HEK293 (cell line): ENCODE measurements at regions not wholly inside any gene's neighbourhood (a gene's known extent, or its start where the extent isn't known, plus 50 kb on each side); places are given as distances from the start of the nearest gene placed in this dataset.

ENCODE experiments used
- CTCF ChIA-PET: fragments of 350-600 bp; formaldehyde crosslinking; extraction: SDS; loops from one replicate; lab custom pipeline; 2021; ENCODE audit warnings: antibody characterized with exemption; lab: Yijun Ruan, JAX
- POLR2A ChIA-PET: fragments of 300-600 bp; formaldehyde crosslinking; extraction: SDS; loops from one replicate; lab custom pipeline; 2020; ENCODE audit warnings: antibody characterized with exemption, inconsistent platforms; lab: Yijun Ruan, JAX
- H3K27ac ChIP-seq: fragments of 200-500 bp; sonication (Bioruptor generic); 2 replicates; pipeline ENCODE4 v1.5.1; 2014; ENCODE audit warnings: low read depth, low read length, control low read depth, inconsistent platforms; ENCODE audit errors: extremely low read depth
- H3K36me3 ChIP-seq, 2 experiments: fragments of 200-500 bp in 1 of 2; sonication (Bioruptor generic) in 1 of 2; 1 replicate in 1 of 2; 2 replicates in 1 of 2; pipeline ENCODE4 v1.5.1; 2014 to 2017; ENCODE audit warnings: inconsistent platforms in 2 of 2, low read length in 2 of 2; ENCODE audit not compliant: control insufficient read depth in 2 of 2, insufficient read depth in 1 of 2
- H3K4me1 ChIP-seq: fragments of 200-500 bp; sonication (Bioruptor generic); 2 replicates; pipeline ENCODE4 v1.5.1; 2014; ENCODE audit warnings: mild to moderate bottlenecking, low read length, inconsistent platforms; ENCODE audit not compliant: control insufficient read depth, insufficient read depth
- H3K4me3 ChIP-seq: 2 replicates; pipeline ENCODE4 v1.5.1; 2011; ENCODE audit warnings: low read depth, mild to moderate bottlenecking, control low read depth, low read length, moderate library complexity
- H3K9me3 ChIP-seq: fragments of 200-500 bp; sonication (Bioruptor generic); 2 replicates; pipeline ENCODE4 v1.5.1; 2014; ENCODE audit warnings: low read depth, low read length, inconsistent platforms; ENCODE audit not compliant: control insufficient read depth, insufficient read depth
- AEBP2 ChIP-seq: fragments of 450-650 bp; formaldehyde crosslinking; IDR thresholded peaks from 2 replicates; pipeline ENCODE4 v1.5.1; 2016; ENCODE audit warnings: missing biosample characterization, missing genetic modification characterization, borderline replicate concordance
- BCL11B ChIP-seq: fragments of 450-650 bp; formaldehyde crosslinking; IDR thresholded peaks from 2 replicates; pipeline ENCODE4 v1.5.1; 2016; ENCODE audit warnings: low read depth, missing biosample characterization, missing genetic modification characterization
- BCL6B ChIP-seq: fragments of 450-650 bp; formaldehyde crosslinking; IDR thresholded peaks from 2 replicates; pipeline ENCODE4 v1.5.1; 2017; ENCODE audit warnings: missing biosample characterization, missing genetic modification characterization
- GLI2 ChIP-seq: fragments of 450-650 bp; formaldehyde crosslinking; IDR thresholded peaks from 2 replicates; pipeline ENCODE4; 2017; ENCODE audit warnings: missing biosample characterization, missing genetic modification characterization, low read depth, borderline replicate concordance
- HOXA7 ChIP-seq: sonication (generic); formaldehyde crosslinking; IDR thresholded peaks from 2 replicates; pipeline ENCODE4 v1.8.1; 2022; ENCODE audit warnings: missing genetic modification reagents, borderline replicate concordance
- HOXC10 ChIP-seq: sonication (generic); formaldehyde crosslinking; IDR thresholded peaks from 2 replicates; pipeline ENCODE4 v1.8.1; 2023; ENCODE audit warnings: mild to moderate bottlenecking, missing genetic modification reagents
- KLF8 ChIP-seq: fragments of 450-650 bp; formaldehyde crosslinking; IDR thresholded peaks from 2 replicates; pipeline ENCODE4 v1.5.1; 2016; ENCODE audit warnings: missing biosample characterization, missing genetic modification characterization
- MEIS1 ChIP-seq: sonication (generic); formaldehyde crosslinking; IDR thresholded peaks from 2 replicates; pipeline ENCODE4 v1.8.1; 2022; ENCODE audit warnings: missing genetic modification reagents, mild to moderate bottlenecking, borderline replicate concordance
- OSR2 ChIP-seq: fragments of 450-650 bp; formaldehyde crosslinking; IDR thresholded peaks from 2 replicates; pipeline ENCODE4 v1.5.1; 2016; ENCODE audit warnings: missing biosample characterization, missing genetic modification characterization
- PBX3 ChIP-seq: sonication (generic); formaldehyde crosslinking; IDR thresholded peaks from 2 replicates; pipeline ENCODE4 v1.8.1; 2022; ENCODE audit warnings: mild to moderate bottlenecking, moderate library complexity, missing genetic modification reagents
- RBAK ChIP-seq: fragments of 450-650 bp; formaldehyde crosslinking; IDR thresholded peaks from 2 replicates; pipeline ENCODE4 v1.5.1; 2016; ENCODE audit warnings: missing biosample characterization, missing genetic modification characterization
- SP3 ChIP-seq: fragments of 450-650 bp; formaldehyde crosslinking; IDR thresholded peaks from 2 replicates; pipeline ENCODE4 v1.5.1; 2016; ENCODE audit warnings: missing biosample characterization, missing genetic modification characterization
- SP7 ChIP-seq: fragments of 450-650 bp; formaldehyde crosslinking; IDR thresholded peaks from 2 replicates; pipeline ENCODE4 v1.5.1; 2016; ENCODE audit warnings: missing biosample characterization, missing genetic modification characterization
- YY1 ChIP-seq: fragments of 450-650 bp; formaldehyde crosslinking; IDR thresholded peaks from 2 replicates; pipeline ENCODE4 v1.5.1; 2018; ENCODE audit warnings: missing biosample characterization, missing genetic modification characterization
- ZBTB8A ChIP-seq: fragments of 450-650 bp; formaldehyde crosslinking; IDR thresholded peaks from 2 replicates; pipeline ENCODE4 v1.5.1; 2016; ENCODE audit warnings: missing biosample characterization, missing genetic modification characterization
- ZEB2 ChIP-seq: fragments of 450-650 bp; formaldehyde crosslinking; IDR thresholded peaks from 2 replicates; pipeline ENCODE4 v1.5.1; 2016; ENCODE audit warnings: missing biosample characterization, missing genetic modification characterization
- ZIC2 ChIP-seq: fragments of 450-650 bp; formaldehyde crosslinking; IDR thresholded peaks from 2 replicates; pipeline ENCODE4 v1.5.1; 2016; ENCODE audit warnings: missing biosample characterization, missing genetic modification characterization
- ZNF140 ChIP-seq: fragments of 450-650 bp; formaldehyde crosslinking; IDR thresholded peaks from 2 replicates; pipeline ENCODE4 v1.5.1; 2016; ENCODE audit warnings: missing biosample characterization, missing genetic modification characterization
- ZNF157 ChIP-seq: fragments of 450-650 bp; formaldehyde crosslinking; IDR thresholded peaks from 2 replicates; pipeline ENCODE4 v1.5.1; 2016; ENCODE audit warnings: missing biosample characterization, missing genetic modification characterization
- ZNF211 ChIP-seq: fragments of 450-650 bp; formaldehyde crosslinking; IDR thresholded peaks from 2 replicates; pipeline ENCODE4 v1.5.1; 2016; ENCODE audit warnings: low read depth, missing biosample characterization, missing genetic modification characterization
- ZNF292 ChIP-seq: fragments of 450-650 bp; formaldehyde crosslinking; IDR thresholded peaks from 2 replicates; pipeline ENCODE4 v1.5.1; 2016; ENCODE audit warnings: low read depth, missing biosample characterization, missing genetic modification characterization, borderline replicate concordance
- ZNF398 ChIP-seq: fragments of 450-650 bp; formaldehyde crosslinking; IDR thresholded peaks from 2 replicates; pipeline ENCODE4 v1.5.1; 2017; ENCODE audit warnings: missing biosample characterization, missing genetic modification characterization
- ZNF488 ChIP-seq: fragments of 450-650 bp; formaldehyde crosslinking; IDR thresholded peaks from 2 replicates; pipeline ENCODE4 v1.5.1; 2016; ENCODE audit warnings: missing biosample characterization, missing genetic modification characterization
- ZNF571 ChIP-seq: fragments of 450-650 bp; formaldehyde crosslinking; IDR thresholded peaks from 2 replicates; pipeline ENCODE4 v1.5.0; 2017; ENCODE audit warnings: missing biosample characterization, missing genetic modification characterization
- ZNF600 ChIP-seq: fragments of 450-650 bp; formaldehyde crosslinking; IDR thresholded peaks from 2 replicates; pipeline ENCODE4 v1.5.1; 2016; ENCODE audit warnings: missing biosample characterization, missing genetic modification characterization
- ZNF692 ChIP-seq: fragments of 450-650 bp; formaldehyde crosslinking; IDR thresholded peaks from 2 replicates; pipeline ENCODE4 v1.5.1; 2016; ENCODE audit warnings: missing biosample characterization, missing genetic modification characterization
- ZNF768 ChIP-seq: fragments of 450-650 bp; formaldehyde crosslinking; IDR thresholded peaks from 2 replicates; pipeline ENCODE4 v1.5.1; 2018; ENCODE audit warnings: missing biosample characterization, mild to moderate bottlenecking, missing genetic modification characterization
- ZNF830 ChIP-seq: fragments of 450-650 bp; IDR thresholded peaks from 2 replicates; pipeline ENCODE4 v1.5.0; 2018; ENCODE audit warnings: missing biosample characterization, missing genetic modification characterization, low read depth, mild to moderate bottlenecking, moderate library complexity
- ZXDB ChIP-seq: fragments of 450-650 bp; formaldehyde crosslinking; IDR thresholded peaks from 2 replicates; pipeline ENCODE4 v1.5.1; 2016; ENCODE audit warnings: missing biosample characterization, missing genetic modification characterization

- ChIA-PET CTCF (no interaction called here), POLR2A (no interaction called here)
- H3K4me3 ChIP-seq = no peak overlapping the region
- H3K36me3 ChIP-seq = no peaks in the 10 kb centered on the region
- no peak for TF ChIP-seq BCL11B (tag by site-specific recombination)
- TF ChIP-seq ZNF211 (tag by site-specific recombination) = no peak
- no peak for TF ChIP-seq ZXDB (tag by site-specific recombination)
- no peak for TF ChIP-seq KLF8
- no peak for TF ChIP-seq ZNF140 (tag by site-specific recombination)
- no peak for TF ChIP-seq RBAK (tag by site-specific recombination)
- no peak for TF ChIP-seq ZIC2 (tag by site-specific recombination)
- TF ChIP-seq GLI2 = no peak
- no peak for TF ChIP-seq ZNF600
- TF ChIP-seq YY1 (tag by site-specific recombination) = no peak
- TF ChIP-seq ZNF692 = no peak
- no peak for TF ChIP-seq SP3 (tag by site-specific recombination)
- no peak for TF ChIP-seq ZNF292 (tag by site-specific recombination)
- TF ChIP-seq ZNF488 (tag by site-specific recombination) = no peak
- TF ChIP-seq OSR2 (tag by site-specific recombination) = no peak
- no peak for TF ChIP-seq HOXA7 (CRISPR knock-in tag)
- no peak for TF ChIP-seq SP7 (tag by site-specific recombination)
- H3K4me1 ChIP-seq = no peaks in the 10 kb centered on the region
- no peaks in the 10 kb centered on the region for H3K9me3 ChIP-seq
- H3K27ac ChIP-seq = no peak overlapping the region
These were observed 773.6 kb upstream of the TENM4 start for GRCh38 chr11:80214413-80214812.

GRCh38 chr11:80211673-80212072 is 770.8 kb upstream of the TENM4 start:
- H3K9me3 ChIP-seq = no peaks in the 10 kb centered on the region
- H3K4me1 ChIP-seq = no peaks in the 10 kb centered on the region
- no peak overlapping the region for H3K4me3 ChIP-seq
- H3K27ac ChIP-seq = no peak overlapping the region
- H3K36me3 ChIP-seq = no peaks in the 10 kb centered on the region
- ChIA-PET CTCF (no interaction called here), POLR2A (interaction anchor here (0.7 kb wide), 1 partner anchor 472 kb away, joined by 5 read pairs; no protein-coding TSS in a partner anchor)
- TF ChIP-seq ZNF571 (tag by site-specific recombination) (no peak), BCL6B (no peak), PBX3 (CRISPR knock-in tag) (no peak), ZEB2 (tag by site-specific recombination) (no peak), ZNF768 (tag by site-specific recombination) (no peak), MEIS1 (CRISPR knock-in tag) (no peak), ZNF398 (tag by site-specific recombination) (no peak), HOXC10 (CRISPR knock-in tag) (no peak), ZBTB8A (tag by site-specific recombination) (no peak), ZNF830 (no peak), AEBP2 (tag by site-specific recombination) (no peak), ZNF157 (tag by site-specific recombination) (no peak)
